Left lung (tissue), 4 donors: ENCODE measurements at regions not wholly inside any gene's neighbourhood (a gene's known extent, or its start where the extent isn't known, plus 50 kb on each side); places are given as distances from the start of the nearest gene placed in this dataset.

Source experiments
- ATAC-seq: fragments of 200-7000 bp; cut with Tn5 transposase; one replicate; pipeline ENCODE4 v1.9.1; 2020; ENCODE audit warnings: moderate library complexity
- DNase-seq, 4 donors: peaks; one replicate each; pipeline ENCODE4 v3.0.0-alpha.2; 2013 to 2020
- H3K27ac ChIP-seq, 2 donors: fragments of 200-600 bp; sonication (generic) in 1 of 2; one replicate each; pipeline versions ENCODE4 v1.5.0 to v1.8.0; 2020 to 2021
- H3K27me3 ChIP-seq, 2 donors: fragments of 200-600 bp; sonication (generic) in 1 of 2; one replicate each; pipeline versions ENCODE4 v1.5.0 to v1.8.0; 2020 to 2021
- H3K36me3 ChIP-seq, 2 donors: fragments of 200-600 bp; sonication (generic) in 1 of 2; one replicate each; pipeline versions ENCODE4 v1.5.0 to v1.8.0; 2020 to 2021
- H3K4me1 ChIP-seq, 2 donors: fragments of 200-600 bp; one replicate each; pipeline ENCODE4 v1.8.0; 2021
- H3K4me3 ChIP-seq, 2 donors: fragments of 200-600 bp; sonication (generic) in 1 of 2; one replicate each; pipeline versions ENCODE4 v1.5.0 to v1.8.0; 2020 to 2021; ENCODE audit warnings: mild to moderate bottlenecking in 1 of 2
- H3K9me3 ChIP-seq, 2 donors: fragments of 200-600 bp; sonication (generic) in 1 of 2; one replicate each; pipeline versions ENCODE4 v1.5.0 to v1.8.0; 2020 to 2021
- CTCF ChIP-seq, 2 donors: fragments of 200-600 bp; sonication (generic) in 1 of 2; IDR thresholded peaks; one replicate each; pipeline versions ENCODE4 v1.5.0 to v1.8.0; 2021; ENCODE audit warnings: antibody characterized with exemption in 2 of 2
- intact Hi-C, 2 donors: fragments of 100-400 bp; cut with DNase I; formaldehyde crosslinking; loops; one replicate each; pipeline versions ENCODE4 v1.11.2 to v1.14.2; 2022
- donor health status: DM: no; HTN: yes; CAD: no.
- donor health status: DM: no; HTN: no; CAD: no.

- Histone ChIP-seq H3K9me3 (no peaks in the 10 kb centered on the region), H3K27ac (no peak overlapping the region), H3K4me3 (no peak overlapping the region), H3K4me1 (no peaks in the 10 kb centered on the region), H3K36me3 (no peaks in the 10 kb centered on the region), H3K27me3 (no peaks in the 10 kb centered on the region)
- no peak for DNase-seq
- ATAC-seq: no peak
- TF ChIP-seq CTCF (IDR thresholded peaks at IDR 0.05): no peak
- intact Hi-C loops: no loop called here
Measured at GRCh38 chr2:4995466-4995865, 696.7 kb upstream of the SOX11 start.

GRCh38 chr2:5007596-5007995 lies 684.6 kb upstream of the SOX11 start:
- ATAC-seq (no peak), DNase-seq (no peak)
- H3K36me3 ChIP-seq: no peaks in the 10 kb centered on the region
- H3K27ac ChIP-seq: no peak overlapping the region
- intact Hi-C loops: no loop called here
- H3K9me3 ChIP-seq: no peaks in the 10 kb centered on the region
- TF ChIP-seq CTCF (IDR thresholded peaks at IDR 0.05): no peak
- no peak overlapping the region for H3K4me3 ChIP-seq
- H3K4me1 ChIP-seq: no peaks in the 10 kb centered on the region
- no peaks in the 10 kb centered on the region for H3K27me3 ChIP-seq

GRCh38 chr2:5019324-5019723 lies 672.9 kb upstream of the SOX11 start:
- no peaks in the 10 kb centered on the region for H3K36me3 ChIP-seq
- H3K9me3 ChIP-seq: peaks cover 0 to 24% of the 10 kb centered on the region in 2 donors
- H3K4me3 ChIP-seq: no peak overlapping the region
- ATAC-seq (peak; percentile 45), DNase-seq (no peak)
- no peaks in the 10 kb centered on the region for H3K27me3 ChIP-seq
- no peak for TF ChIP-seq CTCF (IDR thresholded peaks at IDR 0.05)
- no peak overlapping the region for H3K27ac ChIP-seq
- intact Hi-C loops: no loop called here
- H3K4me1 ChIP-seq: no peaks in the 10 kb centered on the region

- H3K9me3 ChIP-seq: peaks cover 0 to 20% of the 10 kb centered on the region in 2 donors
- DNase-seq (no peak), ATAC-seq (no peak)
- H3K27me3 ChIP-seq: no peaks in the 10 kb centered on the region
- no peak overlapping the region for H3K27ac ChIP-seq
- intact Hi-C loops: no loop called here
- H3K36me3 ChIP-seq: no peaks in the 10 kb centered on the region
- no peak overlapping the region for H3K4me3 ChIP-seq
- TF ChIP-seq CTCF (IDR thresholded peaks at IDR 0.05): no peak
- no peaks in the 10 kb centered on the region for H3K4me1 ChIP-seq
Measured at GRCh38 chr2:5020116-5020875, 671.9 kb upstream of the SOX11 start.

- ATAC-seq: peak; percentile 61
- no peak overlapping the region for H3K4me3 ChIP-seq
- peaks cover 0 to 20% of the 10 kb centered on the region in 2 donors for H3K9me3 ChIP-seq
- H3K36me3 ChIP-seq: no peaks in the 10 kb centered on the region
- no peaks in the 10 kb centered on the region for H3K4me1 ChIP-seq
- no peaks in the 10 kb centered on the region for H3K27me3 ChIP-seq
- DNase-seq: no peak
- intact Hi-C loops: no loop called here
- TF ChIP-seq CTCF (IDR thresholded peaks at IDR 0.05): no peak
- H3K27ac ChIP-seq: no peak overlapping the region
Measured at GRCh38 chr2:5021136-5021535, 671.0 kb upstream of the SOX11 start.
